ENCODE measurements at regions not wholly inside any gene's neighbourhood (a gene's known extent, or its start where the extent isn't known, plus 50 kb on each side); places are given as distances from the start of the nearest gene placed in this dataset.

DNA sequence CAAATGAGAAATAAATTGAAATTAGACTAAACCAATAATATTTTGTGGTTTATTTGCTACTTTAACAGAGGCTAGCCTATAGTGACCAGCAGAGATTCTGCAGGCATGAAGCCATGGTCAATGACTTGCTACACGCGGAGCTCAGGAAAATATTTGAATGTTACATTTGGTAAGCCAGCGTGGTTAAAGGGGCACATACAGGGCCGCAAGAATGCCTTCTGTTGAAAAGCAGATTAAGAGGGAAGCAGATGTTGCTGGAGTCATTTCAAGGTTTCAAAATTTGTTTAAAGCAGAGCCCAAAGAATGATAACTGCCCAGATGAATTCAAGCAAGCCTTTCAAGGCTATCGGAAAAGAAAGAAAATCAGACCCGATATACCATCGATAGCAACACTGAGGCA, 294.3 kb upstream of the MAN1A1 start:
- H3K9me3 Mint-ChIP-seq, result peaks cover 9% of the 10 kb centered on the region; the same call in 1 of the 2 replicates
- no peaks in the 10 kb centered on the region for H3K4me1 Mint-ChIP-seq (ENCODE audit: low read depth)
- DNase-seq, result no peak
- peaks cover 4% of the 10 kb centered on the region; the same call in 1 of the 2 replicates for H3K27me3 Mint-ChIP-seq (ENCODE audit: insufficient read depth)
- H3K4me3 Mint-ChIP-seq, result no peak overlapping the region
- no peak overlapping the region for H3K27ac Mint-ChIP-seq
- TF ChIP-seq, protein P1, sequence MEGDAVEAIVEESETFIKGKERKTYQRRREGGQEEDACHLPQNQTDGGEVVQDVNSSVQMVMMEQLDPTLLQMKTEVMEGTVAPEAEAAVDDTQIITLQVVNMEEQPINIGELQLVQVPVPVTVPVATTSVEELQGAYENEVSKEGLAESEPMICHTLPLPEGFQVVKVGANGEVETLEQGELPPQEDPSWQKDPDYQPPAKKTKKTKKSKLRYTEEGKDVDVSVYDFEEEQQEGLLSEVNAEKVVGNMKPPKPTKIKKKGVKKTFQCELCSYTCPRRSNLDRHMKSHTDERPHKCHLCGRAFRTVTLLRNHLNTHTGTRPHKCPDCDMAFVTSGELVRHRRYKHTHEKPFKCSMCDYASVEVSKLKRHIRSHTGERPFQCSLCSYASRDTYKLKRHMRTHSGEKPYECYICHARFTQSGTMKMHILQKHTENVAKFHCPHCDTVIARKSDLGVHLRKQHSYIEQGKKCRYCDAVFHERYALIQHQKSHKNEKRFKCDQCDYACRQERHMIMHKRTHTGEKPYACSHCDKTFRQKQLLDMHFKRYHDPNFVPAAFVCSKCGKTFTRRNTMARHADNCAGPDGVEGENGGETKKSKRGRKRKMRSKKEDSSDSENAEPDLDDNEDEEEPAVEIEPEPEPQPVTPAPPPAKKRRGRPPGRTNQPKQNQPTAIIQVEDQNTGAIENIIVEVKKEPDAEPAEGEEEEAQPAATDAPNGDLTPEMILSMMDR (IDR thresholded peaks at IDR 0.05), result no peak
- H3K36me3 Mint-ChIP-seq (ENCODE audit: low read depth), result no peaks in the 10 kb centered on the region

DNA sequence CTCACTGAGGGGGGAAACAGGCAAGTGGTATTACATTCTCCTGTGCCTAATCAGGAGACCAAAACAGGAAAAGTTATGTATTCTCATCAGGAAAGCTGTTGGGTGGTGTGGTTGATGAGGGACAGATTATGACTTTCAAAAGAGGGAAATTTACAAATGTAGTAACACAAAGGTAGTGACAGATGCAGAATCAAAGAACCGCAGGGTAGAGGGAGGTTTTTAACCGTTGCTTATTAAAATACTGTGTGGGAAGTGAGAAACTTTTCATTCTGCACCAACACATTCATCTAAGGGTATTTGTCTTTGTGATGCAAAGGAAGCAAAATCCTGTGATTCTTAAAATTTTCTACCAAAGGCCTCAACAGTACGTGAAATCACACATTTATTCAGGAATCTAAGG, 288.2 kb upstream of the MAN1A1 start:
- Mint-ChIP-seq H3K4me1 (ENCODE audit: low read depth) (no peaks in the 10 kb centered on the region), H3K4me3 (no peak overlapping the region), H3K36me3 (ENCODE audit: low read depth) (no peaks in the 10 kb centered on the region), H3K9me3 (peaks cover 9% of the 10 kb centered on the region; the same call in 1 of the 2 replicates), H3K27me3 (ENCODE audit: insufficient read depth) (peaks cover 4% of the 10 kb centered on the region; the same call in 1 of the 2 replicates), H3K27ac (no peak overlapping the region)
- TF ChIP-seq, protein P1 (IDR thresholded peaks at IDR 0.05), result no peak
- no peak for DNase-seq

DNA sequence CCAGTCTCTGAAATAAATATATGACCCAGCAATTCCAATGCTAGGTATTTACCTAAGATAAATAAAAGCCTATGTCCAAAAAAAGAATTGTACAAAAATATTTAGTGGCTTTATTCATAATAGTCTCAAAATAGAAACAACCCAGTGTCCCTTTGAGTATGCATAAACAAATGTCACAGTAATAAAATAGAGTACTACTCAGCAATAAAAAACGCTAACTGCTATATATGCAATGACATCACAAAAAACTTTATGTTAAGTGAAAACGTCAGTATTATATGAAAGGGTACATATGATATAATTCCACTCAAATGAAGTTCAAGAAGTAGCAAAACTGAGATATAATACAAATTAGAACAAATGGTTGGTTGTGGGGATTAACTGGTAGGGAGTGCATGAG, 286.5 kb upstream of the MAN1A1 start:
- Mint-ChIP-seq H3K27me3 (ENCODE audit: insufficient read depth) (peaks cover 2% of the 10 kb centered on the region; the same call in 1 of the 2 replicates), H3K4me3 (no peak overlapping the region), H3K27ac (no peak overlapping the region), H3K4me1 (ENCODE audit: low read depth) (no peaks in the 10 kb centered on the region), H3K9me3 (peaks cover 5% of the 10 kb centered on the region; the same call in 1 of the 2 replicates), H3K36me3 (ENCODE audit: low read depth) (no peaks in the 10 kb centered on the region)
- DNase-seq, result no peak
- TF ChIP-seq, protein P1 (IDR thresholded peaks at IDR 0.05), result no peak

DNA sequence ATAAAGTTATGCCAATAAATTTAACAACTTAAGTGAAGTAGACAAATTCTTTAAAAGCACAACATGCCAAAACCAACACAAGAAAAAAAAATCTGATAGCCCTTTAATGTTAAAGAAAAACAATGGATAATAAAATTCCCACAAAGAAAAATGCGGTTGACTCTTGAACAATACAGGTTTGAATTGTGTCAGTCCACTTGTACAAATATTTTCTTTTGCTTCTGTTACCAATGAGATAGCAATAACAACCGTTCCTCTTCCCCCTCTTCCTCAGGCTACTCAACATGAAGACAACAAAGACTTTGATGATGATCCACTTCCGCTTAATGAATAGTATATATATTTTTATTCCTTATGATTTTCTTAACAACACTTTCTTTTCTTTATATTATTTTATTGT, 283.9 kb upstream of the MAN1A1 start:
- Mint-ChIP-seq H3K9me3 (no peaks in the 10 kb centered on the region; the same call in 1 of the 2 replicates), H3K27ac (no peak overlapping the region), H3K4me1 (ENCODE audit: low read depth) (peaks cover under 1% of the 10 kb centered on the region; the same call in 1 of the 2 replicates), H3K36me3 (ENCODE audit: low read depth) (no peaks in the 10 kb centered on the region), H3K27me3 (ENCODE audit: insufficient read depth) (no peaks in the 10 kb centered on the region; the same call in 1 of the 2 replicates), H3K4me3 (no peak overlapping the region)
- TF ChIP-seq, protein P1 (IDR thresholded peaks at IDR 0.05), result no peak
- no peak for DNase-seq

DNA sequence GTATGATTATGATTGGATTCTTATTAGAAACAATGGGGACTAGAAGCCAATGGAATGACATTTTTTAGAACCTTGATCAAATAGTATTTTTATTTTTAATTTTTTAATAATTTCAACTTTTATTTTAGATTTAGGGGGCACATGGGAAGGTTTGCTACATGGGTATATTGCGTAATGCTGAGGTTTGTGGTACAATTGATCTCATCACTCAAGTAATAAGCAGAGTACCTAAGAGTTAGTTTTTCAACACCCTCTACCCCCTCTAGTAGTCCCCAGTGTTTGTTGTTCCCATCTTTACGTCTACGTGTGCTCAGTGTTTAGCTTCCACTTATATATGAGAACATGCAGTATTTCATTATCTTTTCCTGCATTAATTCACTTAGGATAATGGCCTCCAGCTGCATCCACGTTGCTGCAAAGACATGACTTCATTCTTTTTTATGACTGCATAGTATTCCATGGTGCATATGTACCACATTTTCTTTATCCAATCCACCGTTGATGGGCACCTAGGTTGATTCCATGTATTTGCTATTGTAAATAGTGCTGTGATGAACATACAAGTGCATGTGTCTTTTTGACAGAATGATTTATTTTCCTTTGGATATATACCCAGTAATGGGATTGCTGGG, 281.1 kb upstream of the MAN1A1 start:
- TF ChIP-seq, protein P1 (IDR thresholded peaks at IDR 0.05), result no peak
- peaks cover 11% of the 10 kb centered on the region; the same call in 1 of the 2 replicates for H3K4me1 Mint-ChIP-seq (ENCODE audit: low read depth)

More for the DNA sequence above, 281.1 kb upstream of the MAN1A1 start:
- Mint-ChIP-seq H3K9me3 (no peaks in the 10 kb centered on the region; the same call in 1 of the 2 replicates), H3K36me3 (ENCODE audit: low read depth) (no peaks in the 10 kb centered on the region), H3K27me3 (ENCODE audit: insufficient read depth) (no peaks in the 10 kb centered on the region; the same call in 1 of the 2 replicates), H3K4me3 (no peak overlapping the region), H3K27ac (no peak overlapping the region)
- no peak for DNase-seq

Data from HFFc6 (cell line).